Activated CD8-positive, alpha-beta memory T cell treated with anti-CD3 and anti-CD28 coated beads for 24 hours (primary cell): ENCODE measurements at regions not wholly inside any gene's neighbourhood (a gene's known extent, or its start where the extent isn't known, plus 50 kb on each side); places are given as distances from the start of the nearest gene placed in this dataset.
"Not testable (repeated sequence)": the region's sequence is repeated elsewhere in the genome, so short reads cannot be mapped to it uniquely, and the experiment has no call there.

Experiments used
- DNase-seq: peaks from one replicate; pipeline ENCODE4 v3.0.0-alpha.2; 2020

DNA sequence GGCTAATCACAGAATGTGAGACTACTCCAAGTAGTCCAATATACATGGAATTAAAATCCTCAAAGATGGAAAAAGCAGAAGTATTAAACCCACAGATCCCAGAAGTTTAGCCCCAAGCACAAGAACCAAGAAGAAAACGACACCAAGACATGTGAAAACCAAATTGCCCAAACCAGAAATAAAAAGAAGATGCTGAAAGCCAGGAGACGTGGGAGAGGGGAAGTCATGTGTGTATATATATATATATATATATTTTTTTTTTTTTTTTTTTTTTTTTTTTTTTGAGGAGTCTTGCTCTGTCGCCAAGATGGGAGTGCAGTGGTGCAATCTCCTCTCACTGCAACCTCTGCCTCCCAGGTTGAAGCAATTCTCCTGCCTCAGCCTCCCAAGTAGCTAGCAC is 376.9 kb upstream of the FRG1 start:
- DNase-seq, result not testable (repeated sequence)

GRCh38 chr4:189566271-189566670 is 374.4 kb upstream of the FRG1 start:
- not testable (repeated sequence) for DNase-seq

GRCh38 chr4:189566900-189567299 is 373.8 kb upstream of the FRG1 start:
- not testable (repeated sequence) for DNase-seq

DNA sequence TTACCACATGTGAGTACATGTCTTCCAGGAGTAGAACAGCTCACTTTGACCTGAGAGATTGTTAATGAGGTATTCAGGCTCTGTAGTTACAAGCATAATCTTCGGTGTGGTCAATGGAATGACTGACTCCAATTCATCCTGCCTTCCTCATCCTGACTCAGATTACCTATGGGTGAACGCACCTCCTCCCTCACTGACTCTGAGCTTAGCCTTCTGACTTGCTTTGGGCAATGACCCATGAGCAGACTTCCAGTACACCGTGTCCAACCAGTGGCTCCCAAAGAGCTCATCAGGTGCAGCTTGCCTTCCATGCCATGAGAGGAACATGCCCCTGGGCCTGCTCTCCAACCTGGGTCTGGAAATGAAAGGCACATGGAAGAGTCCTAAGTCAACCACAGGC is 361.0 kb upstream of the FRG1 start:
- DNase-seq, result not testable (repeated sequence)

DNA sequence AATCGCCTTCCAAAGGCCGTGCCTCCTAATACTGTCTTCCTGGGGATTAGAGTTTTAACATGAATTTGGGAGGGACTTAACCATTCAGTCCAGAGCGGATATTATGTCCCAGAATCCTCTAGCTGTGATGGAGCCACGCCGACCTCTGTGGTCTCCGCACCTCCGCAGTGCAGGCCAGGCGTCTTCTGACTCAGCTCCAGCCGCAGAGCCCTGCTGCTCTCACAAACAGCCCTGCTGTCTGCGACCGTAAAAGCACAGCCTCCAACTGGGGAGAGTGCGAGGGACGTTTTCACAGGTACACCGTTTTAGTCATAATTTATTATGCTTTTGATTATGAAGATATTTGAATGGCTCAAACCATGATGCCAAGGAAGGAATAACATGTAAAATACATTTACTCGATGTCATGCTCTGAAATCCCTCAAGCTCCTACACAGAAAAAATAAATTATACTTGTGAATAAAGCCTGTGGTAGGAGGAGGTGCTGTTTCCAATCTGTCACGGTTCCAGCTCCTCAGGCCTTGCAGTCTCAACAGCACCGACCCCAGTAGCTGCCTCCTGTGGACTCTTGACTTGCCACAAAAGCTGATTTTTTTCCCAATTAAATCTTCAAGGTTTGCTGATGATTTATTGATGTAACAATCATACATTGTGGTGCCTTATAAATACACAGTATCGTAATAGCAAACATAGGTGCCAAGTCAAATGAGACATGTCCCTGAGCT is 353.6 kb upstream of the FRG1 start:
- not testable (repeated sequence) for DNase-seq

DNA sequence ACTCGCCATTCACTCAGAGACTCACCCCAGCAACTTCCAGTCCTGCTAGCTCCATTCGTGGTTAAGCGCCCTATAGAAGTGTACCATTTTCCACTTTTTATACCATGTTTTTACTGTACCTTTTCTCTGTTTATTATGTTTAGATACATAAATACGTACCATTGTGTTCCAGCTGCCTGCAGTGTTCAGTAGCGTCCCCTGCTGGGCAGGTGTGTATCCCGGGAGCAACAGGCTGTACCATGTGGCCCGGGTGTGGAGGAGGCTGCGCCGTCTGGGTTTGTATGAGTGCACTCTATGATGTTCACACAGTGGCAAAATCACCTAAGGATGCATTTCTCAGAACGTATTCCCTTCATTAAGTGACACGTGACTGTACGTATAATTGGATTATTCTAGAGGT is 351.5 kb upstream of the FRG1 start:
- not testable (repeated sequence) for DNase-seq

GRCh38 chr4:189592890-189593289 is 347.8 kb upstream of the FRG1 start:
- no peak for DNase-seq

- DNase-seq, result no peak
Observed at GRCh38 chr4:189597341-189597740, 343.3 kb upstream of the FRG1 start.

GRCh38 chr4:189600264-189600663 is 340.4 kb upstream of the FRG1 start:
- no peak for DNase-seq

GRCh38 chr4:189600718-189601435 is 339.8 kb upstream of the FRG1 start:
- no peak for DNase-seq

- DNase-seq, result not testable (repeated sequence)
Observed at GRCh38 chr4:189602827-189603226, 337.8 kb upstream of the FRG1 start.

GRCh38 chr4:189610571-189610970 is 330.1 kb upstream of the FRG1 start:
- DNase-seq, result not testable (repeated sequence)

DNA sequence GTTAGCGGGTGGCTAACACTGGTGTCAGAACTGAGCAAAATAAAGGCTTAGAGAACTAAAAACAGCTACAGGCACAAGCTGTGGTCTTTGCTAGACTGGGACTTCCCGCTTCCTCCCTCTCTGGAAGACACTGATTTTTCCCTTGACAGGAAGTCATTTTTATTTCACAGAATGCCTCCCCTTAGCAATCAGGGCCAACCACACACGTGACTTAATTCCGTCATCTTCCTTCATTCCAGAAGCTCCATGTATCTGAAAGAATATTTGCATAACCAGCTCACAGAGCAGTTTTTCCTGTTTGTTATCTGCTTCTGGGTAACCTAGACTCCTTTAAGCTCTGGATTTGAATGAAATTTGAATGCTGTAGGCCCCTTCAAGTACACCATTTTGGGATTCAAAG is 327.5 kb upstream of the FRG1 start:
- DNase-seq, result no peak

GRCh38 chr4:189615217-189615663 is 325.4 kb upstream of the FRG1 start:
- no peak for DNase-seq

DNA sequence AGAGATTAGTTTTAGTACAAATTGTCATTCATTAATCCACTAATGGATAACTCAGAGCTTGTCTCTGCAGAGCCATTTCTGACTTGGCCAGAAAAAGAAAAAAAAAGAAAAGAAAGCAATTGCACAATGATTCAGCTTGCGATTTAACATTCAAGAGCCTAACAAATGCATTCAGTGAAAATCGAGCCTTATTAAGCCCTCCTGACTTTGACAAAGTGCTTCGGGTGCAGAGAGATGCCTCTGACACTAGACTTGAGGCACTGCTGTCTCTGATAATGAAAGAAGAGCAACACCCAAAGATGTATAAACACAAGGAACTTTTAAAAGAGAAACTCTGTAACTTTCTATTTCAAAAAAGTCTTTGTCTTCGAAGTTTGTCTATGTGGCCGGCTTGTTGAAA is 322.9 kb upstream of the FRG1 start:
- DNase-seq, result not testable (repeated sequence)

DNA sequence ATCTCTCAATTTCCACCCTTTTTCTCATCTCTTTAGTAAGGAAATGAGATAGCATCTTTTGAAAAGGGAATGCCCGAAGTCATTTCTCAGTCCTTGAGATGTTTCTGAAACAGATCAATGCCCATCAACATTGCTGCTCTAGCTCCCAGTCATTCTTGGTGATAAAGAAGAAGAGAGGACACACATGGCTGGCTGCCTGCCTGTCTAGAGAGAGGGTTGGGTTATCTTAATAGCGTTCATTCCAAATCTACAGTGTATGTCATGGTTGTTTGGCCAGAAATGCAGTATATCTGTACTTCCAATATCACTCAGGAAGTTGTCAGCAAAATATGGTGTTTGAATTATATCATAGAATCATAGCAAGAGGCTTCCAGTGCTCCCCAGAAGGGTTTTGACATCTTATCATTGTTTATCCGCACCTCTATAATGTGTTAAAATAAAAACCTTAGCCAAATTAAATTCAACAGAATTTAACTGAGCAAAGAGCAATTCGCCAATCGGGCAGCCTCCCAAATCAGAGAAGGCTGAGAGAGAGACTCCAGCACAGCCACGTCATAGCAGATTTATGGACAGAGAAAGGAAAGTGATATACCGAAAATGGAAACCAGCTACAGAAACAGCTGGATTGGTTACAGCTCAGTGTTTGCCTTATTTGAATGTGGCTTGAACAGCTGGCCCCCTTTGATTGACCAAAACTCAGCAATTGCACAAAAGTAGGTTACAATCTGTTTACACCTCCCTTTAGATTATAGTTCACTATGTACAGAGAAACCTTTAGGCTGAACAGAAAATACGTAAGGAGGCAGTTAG is 321.0 kb upstream of the FRG1 start:
- not testable (repeated sequence) for DNase-seq

- DNase-seq, result not testable (repeated sequence)
Observed at GRCh38 chr4:189622574-189622973, 318.1 kb upstream of the FRG1 start.

GRCh38 chr4:189627041-189627440 is 313.6 kb upstream of the FRG1 start:
- DNase-seq, result not testable (repeated sequence)

DNA sequence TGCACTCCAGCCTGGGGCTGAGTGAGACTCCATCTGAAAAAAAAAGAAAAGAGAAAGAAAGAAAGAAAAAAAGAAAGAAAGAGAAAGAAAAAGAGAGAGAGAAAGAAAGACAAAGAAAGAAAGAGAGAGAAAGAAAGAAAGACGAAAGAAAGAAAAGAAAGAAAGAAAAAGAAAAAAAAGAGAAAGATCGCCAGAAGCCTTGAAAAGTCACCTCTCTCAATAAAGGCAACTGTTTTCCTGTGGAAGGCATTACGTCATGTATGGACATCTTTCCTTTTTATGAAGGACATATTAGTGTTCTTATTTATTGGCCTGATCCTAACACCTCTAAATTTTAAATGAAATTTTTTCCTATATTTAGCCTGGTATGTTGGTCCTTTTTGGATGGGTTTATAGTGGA is 310.9 kb upstream of the FRG1 start:
- DNase-seq, result not testable (repeated sequence)

DNA sequence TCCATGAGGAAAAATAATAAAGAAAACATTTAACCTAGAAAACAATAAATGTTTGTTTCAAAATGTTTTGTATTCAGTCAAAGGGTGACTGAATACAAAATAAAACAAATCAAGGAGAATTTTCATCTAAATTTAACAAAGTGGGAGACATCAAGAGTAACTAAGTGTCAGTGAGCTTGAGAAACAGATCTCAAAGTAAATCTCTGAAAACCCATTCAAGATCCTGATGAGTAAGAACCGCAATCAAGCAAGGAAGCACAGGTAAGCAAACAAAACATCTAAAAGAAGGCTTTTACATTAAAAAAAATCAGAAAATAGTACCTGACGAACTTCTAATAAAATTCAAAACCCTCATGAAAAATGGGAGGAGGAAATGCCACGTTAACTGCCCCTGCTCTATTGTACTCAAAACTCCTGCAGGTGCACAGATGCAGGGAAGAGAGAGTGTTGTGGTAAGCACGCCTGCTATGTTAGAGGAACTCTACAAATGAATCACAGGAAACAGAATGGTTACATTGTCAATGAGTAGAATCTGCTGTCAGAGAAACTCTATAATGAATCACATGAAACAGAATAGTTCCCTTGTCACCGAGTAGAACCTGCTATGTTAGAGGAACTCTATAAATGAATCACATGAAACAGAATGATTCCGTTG is 309.6 kb upstream of the FRG1 start:
- DNase-seq, result not testable (repeated sequence)

DNA sequence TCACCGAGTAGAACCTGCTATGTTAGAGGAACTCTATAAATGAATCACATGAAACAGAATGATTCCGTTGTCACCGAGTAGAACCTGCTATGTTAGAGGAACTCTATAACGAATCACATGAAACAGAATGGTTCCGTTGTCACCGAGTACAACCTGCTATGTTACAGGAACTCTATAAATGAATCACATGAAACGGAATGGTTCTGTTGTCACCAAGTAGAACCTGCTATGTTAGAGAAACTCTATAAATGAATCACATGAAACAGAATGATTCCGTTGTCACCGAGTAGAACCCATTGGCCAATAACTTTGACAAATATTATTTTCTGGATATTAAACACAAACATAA is 309.1 kb upstream of the FRG1 start:
- not testable (repeated sequence) for DNase-seq

GRCh38 chr4:189650436-189650835 is 290.2 kb upstream of the FRG1 start:
- DNase-seq, result not testable (repeated sequence)

GRCh38 chr4:189653130-189653653 is 287.5 kb upstream of the FRG1 start:
- DNase-seq, result not testable (repeated sequence)
